ENCODE measurements at regions not wholly inside any gene's neighbourhood (a gene's known extent, or its start where the extent isn't known, plus 50 kb on each side); places are given as distances from the start of the nearest gene placed in this dataset.
A peak's percentile ranks its signal among the peaks of the same experiment; 100 is the strongest.
"Not testable (repeated sequence)": the region's sequence is repeated elsewhere in the genome, so short reads cannot be mapped to it uniquely, and the experiment has no call there.

DNA sequence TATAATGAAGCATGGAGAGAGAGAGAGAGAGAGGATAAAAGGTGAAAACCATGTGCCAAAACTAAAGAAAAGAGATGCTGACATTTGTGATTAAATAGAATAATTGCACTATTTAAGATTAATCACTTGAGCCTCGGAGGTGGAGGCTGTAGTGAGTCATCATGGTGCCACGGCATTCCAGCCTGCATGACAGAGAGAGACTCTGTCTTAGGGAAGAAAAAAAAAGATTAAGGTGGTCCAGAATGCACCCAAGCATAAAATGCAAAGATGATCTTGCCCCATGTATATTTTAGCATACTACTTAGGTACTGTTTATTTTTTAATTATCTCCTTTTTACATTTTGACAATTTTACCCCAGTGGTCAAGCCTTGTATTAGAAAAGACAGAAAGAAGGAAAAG, 742.5 kb downstream of the SPATA31A1 start:
- DNase-seq; H3K36me3 ChIP-seq (ENCODE audit: control insufficient read depth, insufficient read depth, low read length); H3K27ac ChIP-seq (ENCODE audit: low read length); H3K4me1 ChIP-seq (ENCODE audit: control insufficient read depth, insufficient read depth, low read length); H3K4me3 ChIP-seq (ENCODE audit: low read length); H3K9me3 ChIP-seq (replicated peaks; ENCODE audit: control insufficient read depth, low read depth, low read length); H3K27me3 ChIP-seq (ENCODE audit: control insufficient read depth, insufficient read depth, low read length): not testable (repeated sequence)
- WGBS (ENCODE audit: insufficient coverage): no CpG with 5 or more reads among the region's 2 CpGs

DNA sequence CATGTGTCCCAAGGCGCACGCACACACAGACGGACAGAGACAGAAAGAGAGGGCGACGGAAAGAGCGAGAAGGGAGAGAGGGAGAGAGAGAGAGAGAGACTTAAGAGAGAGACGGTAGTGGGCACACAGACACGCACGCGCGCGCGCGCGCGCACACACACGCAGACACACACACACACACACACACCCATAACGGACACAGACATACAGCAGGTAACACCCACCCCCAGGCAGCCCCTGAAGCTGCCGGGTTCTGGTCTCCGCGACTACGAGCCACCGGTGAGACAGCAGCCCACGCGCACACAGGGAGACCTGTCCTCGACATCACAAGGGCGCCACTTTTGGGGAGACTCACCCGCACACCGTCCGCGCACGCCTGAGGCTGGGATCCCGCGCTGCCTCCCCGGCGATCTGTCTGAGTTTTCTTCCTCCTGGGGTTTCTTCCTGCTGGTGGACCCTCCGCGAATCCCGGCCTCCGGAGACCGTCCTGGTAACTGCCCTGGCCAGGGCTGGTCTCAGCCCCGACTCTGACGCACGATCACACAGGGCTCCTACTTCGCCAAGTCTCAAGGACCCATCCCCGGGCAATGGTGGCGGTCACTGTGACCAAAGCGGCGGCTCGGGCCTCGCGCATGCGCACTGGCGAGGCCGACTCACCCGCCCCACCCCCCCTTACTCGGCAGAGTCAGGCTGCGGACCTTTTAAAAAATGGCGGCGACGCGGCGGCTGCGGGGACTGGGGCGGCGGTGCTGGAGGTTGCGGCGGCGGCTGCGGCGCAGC, 750.7 kb downstream of the SPATA31A1 start:
- H3K27me3 ChIP-seq (ENCODE audit: control insufficient read depth, insufficient read depth, low read length); H3K9me3 ChIP-seq (replicated peaks; ENCODE audit: control insufficient read depth, low read depth, low read length); H3K36me3 ChIP-seq (ENCODE audit: control insufficient read depth, insufficient read depth, low read length); H3K4me1 ChIP-seq (ENCODE audit: control insufficient read depth, insufficient read depth, low read length): not testable (repeated sequence)
- peak overlapping the region; percentile 55 for H3K4me3 ChIP-seq (ENCODE audit: low read length)
- WGBS (ENCODE audit: insufficient coverage): no CpG with 5 or more reads among the region's 71 CpGs
- peak; percentile 19 for DNase-seq
- peak overlapping the region; percentile 69 for H3K27ac ChIP-seq (ENCODE audit: low read length)

DNA sequence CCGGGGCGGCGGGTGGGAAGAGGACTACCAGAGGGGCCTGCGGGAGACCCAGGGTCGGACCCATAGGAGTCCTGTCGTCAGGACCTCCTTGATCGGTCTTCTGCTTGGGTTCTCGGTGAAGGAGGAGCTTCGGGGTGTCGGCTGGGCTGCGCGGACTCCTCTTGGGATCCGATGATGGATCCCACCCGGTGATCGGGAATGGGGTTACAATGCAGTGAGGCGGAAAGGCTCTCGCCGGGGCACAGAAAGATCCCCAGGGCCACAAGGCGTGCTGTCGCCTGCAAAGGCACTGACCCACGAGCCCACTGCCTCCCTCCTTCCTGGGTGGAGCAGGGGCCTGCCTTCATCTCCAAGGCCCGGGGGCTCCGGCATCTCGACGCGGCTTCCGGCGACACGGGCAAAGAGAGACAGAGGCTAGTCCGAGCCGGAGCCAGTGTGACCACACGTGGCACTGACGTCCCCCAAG, 751.3 kb downstream of the SPATA31A1 start:
- peak overlapping the region; percentile 37 for H3K4me3 ChIP-seq (ENCODE audit: low read length)
- H3K27ac ChIP-seq (ENCODE audit: low read length); H3K36me3 ChIP-seq (ENCODE audit: control insufficient read depth, insufficient read depth, low read length); DNase-seq; H3K4me1 ChIP-seq (ENCODE audit: control insufficient read depth, insufficient read depth, low read length); H3K27me3 ChIP-seq (ENCODE audit: control insufficient read depth, insufficient read depth, low read length); H3K9me3 ChIP-seq (replicated peaks; ENCODE audit: control insufficient read depth, low read depth, low read length): not testable (repeated sequence)
- WGBS (ENCODE audit: insufficient coverage): no CpG with 5 or more reads among the region's 33 CpGs

DNA sequence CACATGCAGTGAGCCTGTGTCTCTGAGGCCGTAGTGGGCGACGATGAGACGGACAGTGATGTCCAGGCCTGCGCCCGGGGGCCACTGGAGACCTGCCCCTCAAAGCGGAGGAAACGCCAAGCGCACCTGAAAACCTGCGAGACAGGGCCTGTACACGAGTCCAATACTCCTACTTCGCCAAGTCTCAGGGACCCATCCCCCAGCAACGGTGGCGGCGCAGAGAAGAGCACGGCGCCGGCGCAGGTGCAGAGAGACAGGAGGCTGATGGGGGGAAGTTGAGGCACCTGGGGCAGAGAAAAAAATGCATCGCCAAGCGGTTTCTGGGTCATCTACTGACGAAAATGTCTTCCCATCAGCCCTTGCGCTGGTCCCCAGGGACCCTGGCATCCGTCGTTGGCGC, 751.8 kb downstream of the SPATA31A1 start:
- WGBS (ENCODE audit: insufficient coverage): no CpG with 5 or more reads among the region's 26 CpGs
- not testable (repeated sequence) for DNase-seq

DNA sequence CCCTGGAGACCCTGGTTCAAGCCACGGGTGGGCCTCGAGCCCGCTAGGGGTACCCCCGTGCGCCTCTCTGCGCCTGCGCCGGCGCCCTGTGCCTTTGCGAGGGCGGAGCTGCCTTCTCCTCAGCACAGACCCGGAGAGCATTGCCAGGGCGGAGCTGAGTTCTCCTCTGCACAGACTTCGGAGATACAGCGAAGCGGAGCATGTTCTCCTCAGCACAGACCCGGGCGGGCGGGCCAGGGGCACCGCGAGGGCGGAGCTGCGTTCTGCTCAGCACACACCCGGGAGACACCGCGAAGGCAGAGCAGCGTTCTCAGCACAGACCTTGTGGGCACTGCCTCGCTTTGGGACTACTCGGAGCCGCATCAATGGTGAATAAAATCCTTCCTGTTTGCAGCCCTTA, 753.0 kb downstream of the SPATA31A1 start:
- H3K36me3 ChIP-seq (ENCODE audit: control insufficient read depth, insufficient read depth, low read length); H3K27me3 ChIP-seq (ENCODE audit: control insufficient read depth, insufficient read depth, low read length); H3K4me1 ChIP-seq (ENCODE audit: control insufficient read depth, insufficient read depth, low read length); H3K4me3 ChIP-seq (ENCODE audit: low read length); H3K9me3 ChIP-seq (replicated peaks; ENCODE audit: control insufficient read depth, low read depth, low read length); DNase-seq; H3K27ac ChIP-seq (ENCODE audit: low read length): not testable (repeated sequence)
- WGBS (ENCODE audit: insufficient coverage): no CpG with 5 or more reads among the region's 30 CpGs

More for the DNA sequence above, 751.8 kb downstream of the SPATA31A1 start:
- H3K27me3 ChIP-seq (ENCODE audit: control insufficient read depth, insufficient read depth, low read length); H3K4me1 ChIP-seq (ENCODE audit: control insufficient read depth, insufficient read depth, low read length); H3K9me3 ChIP-seq (replicated peaks; ENCODE audit: control insufficient read depth, low read depth, low read length); H3K36me3 ChIP-seq (ENCODE audit: control insufficient read depth, insufficient read depth, low read length); H3K4me3 ChIP-seq (ENCODE audit: low read length); H3K27ac ChIP-seq (ENCODE audit: low read length): not testable (repeated sequence)

DNA sequence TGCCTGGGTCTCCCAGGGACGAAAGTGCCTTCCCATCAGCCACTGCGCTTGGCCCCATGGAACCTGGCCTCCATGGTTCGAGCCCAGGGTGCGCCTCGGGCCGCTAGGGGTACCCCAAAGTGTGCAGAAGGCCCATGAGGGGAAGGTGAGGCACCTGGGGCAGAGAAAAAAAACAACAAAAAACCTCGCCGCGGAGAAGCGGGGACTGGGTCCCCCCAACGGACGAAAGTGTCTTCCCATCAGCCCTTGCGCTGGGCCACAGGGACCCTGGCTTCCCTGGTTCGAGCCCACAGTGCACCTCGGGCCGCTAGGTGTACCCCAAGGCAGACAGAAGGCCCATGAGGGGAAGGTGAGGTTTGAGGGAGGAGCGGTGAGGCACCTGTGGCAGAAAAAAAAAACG, 755.3 kb downstream of the SPATA31A1 start:
- H3K4me1 ChIP-seq (ENCODE audit: control insufficient read depth, insufficient read depth, low read length); DNase-seq; H3K9me3 ChIP-seq (replicated peaks; ENCODE audit: control insufficient read depth, low read depth, low read length); H3K27me3 ChIP-seq (ENCODE audit: control insufficient read depth, insufficient read depth, low read length); H3K27ac ChIP-seq (ENCODE audit: low read length); H3K36me3 ChIP-seq (ENCODE audit: control insufficient read depth, insufficient read depth, low read length); H3K4me3 ChIP-seq (ENCODE audit: low read length): not testable (repeated sequence)
- WGBS (ENCODE audit: insufficient coverage): no CpG with 5 or more reads among the region's 18 CpGs

DNA sequence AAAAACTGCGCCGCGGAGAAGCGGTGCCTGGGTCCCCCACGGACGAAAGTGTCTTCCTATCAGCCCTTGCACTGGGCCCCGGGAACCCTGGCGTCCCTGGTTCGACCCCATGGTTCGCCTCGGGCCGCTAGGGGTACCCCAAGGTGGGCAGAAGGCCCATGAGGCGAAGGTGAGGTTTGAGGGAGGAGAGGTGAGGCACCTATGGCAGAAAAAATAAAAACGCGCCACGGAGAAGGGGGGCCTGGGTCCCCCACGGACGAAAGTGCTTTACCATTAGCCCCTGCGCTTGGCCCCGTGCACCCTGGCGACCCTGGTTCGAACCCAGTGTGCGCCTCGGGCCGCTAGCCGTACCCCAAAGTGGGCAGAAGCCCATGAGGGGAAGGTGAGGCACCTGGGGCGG, 756.1 kb downstream of the SPATA31A1 start:
- H3K27ac ChIP-seq (ENCODE audit: low read length); H3K9me3 ChIP-seq (replicated peaks; ENCODE audit: control insufficient read depth, low read depth, low read length); H3K36me3 ChIP-seq (ENCODE audit: control insufficient read depth, insufficient read depth, low read length); H3K4me1 ChIP-seq (ENCODE audit: control insufficient read depth, insufficient read depth, low read length); H3K4me3 ChIP-seq (ENCODE audit: low read length); H3K27me3 ChIP-seq (ENCODE audit: control insufficient read depth, insufficient read depth, low read length); DNase-seq: not testable (repeated sequence)
- no CpG with 5 or more reads among the region's 27 CpGs for WGBS (ENCODE audit: insufficient coverage)

DNA sequence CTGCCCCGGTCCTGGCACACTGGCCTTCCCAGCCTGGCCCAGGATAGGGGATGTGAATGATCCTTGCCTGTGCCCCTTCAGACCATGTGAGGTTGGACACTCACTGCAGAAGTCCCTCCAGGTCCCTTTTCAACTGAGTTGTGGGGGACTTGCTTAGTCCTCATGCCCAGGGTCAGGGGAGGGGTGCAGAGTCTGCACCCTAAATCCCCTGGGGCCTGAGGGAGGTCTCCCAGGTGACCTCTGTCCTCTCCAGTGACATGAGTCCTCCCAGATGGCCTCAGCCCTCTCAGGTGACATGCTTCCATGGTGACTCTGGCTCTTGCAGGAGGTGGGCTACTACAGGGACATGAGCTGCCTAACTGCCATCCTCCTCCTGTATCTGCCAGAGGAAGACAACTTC, 775.1 kb downstream of the SPATA31A1 start:
- H3K27me3 ChIP-seq (ENCODE audit: control insufficient read depth, insufficient read depth, low read length); H3K27ac ChIP-seq (ENCODE audit: low read length); H3K36me3 ChIP-seq (ENCODE audit: control insufficient read depth, insufficient read depth, low read length); H3K4me1 ChIP-seq (ENCODE audit: control insufficient read depth, insufficient read depth, low read length); DNase-seq; H3K9me3 ChIP-seq (replicated peaks; ENCODE audit: control insufficient read depth, low read depth, low read length); H3K4me3 ChIP-seq (ENCODE audit: low read length): not testable (repeated sequence)
- no CpG with 5 or more reads among the region's 1 CpG for WGBS (ENCODE audit: insufficient coverage)

DNA sequence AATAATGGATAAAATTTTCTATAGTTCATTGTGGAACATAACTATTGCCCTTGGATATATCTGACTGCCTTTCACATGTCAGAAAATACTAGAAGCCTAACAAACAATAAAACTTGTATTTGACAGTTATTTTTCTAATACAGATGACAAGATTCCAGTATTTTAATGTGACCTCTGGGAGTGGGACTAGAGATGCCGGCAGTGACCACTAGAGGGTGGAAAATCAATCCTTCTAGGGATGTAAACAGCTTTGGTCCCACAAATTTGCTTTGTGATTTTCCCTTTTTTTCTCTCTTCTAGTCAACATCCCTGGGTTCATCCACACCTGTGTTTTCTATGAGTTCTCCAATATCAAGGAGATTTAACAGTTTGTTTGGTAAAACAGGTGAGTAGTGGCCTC, 813.7 kb downstream of the SPATA31A1 start:
- WGBS (ENCODE audit: insufficient coverage): no CpG with 5 or more reads among the region's 1 CpG
- H3K4me1 ChIP-seq (ENCODE audit: control insufficient read depth, insufficient read depth, low read length); H3K27ac ChIP-seq (ENCODE audit: low read length); H3K27me3 ChIP-seq (ENCODE audit: control insufficient read depth, insufficient read depth, low read length); H3K4me3 ChIP-seq (ENCODE audit: low read length); H3K36me3 ChIP-seq (ENCODE audit: control insufficient read depth, insufficient read depth, low read length); H3K9me3 ChIP-seq (replicated peaks; ENCODE audit: control insufficient read depth, low read depth, low read length); DNase-seq: not testable (repeated sequence)

DNA sequence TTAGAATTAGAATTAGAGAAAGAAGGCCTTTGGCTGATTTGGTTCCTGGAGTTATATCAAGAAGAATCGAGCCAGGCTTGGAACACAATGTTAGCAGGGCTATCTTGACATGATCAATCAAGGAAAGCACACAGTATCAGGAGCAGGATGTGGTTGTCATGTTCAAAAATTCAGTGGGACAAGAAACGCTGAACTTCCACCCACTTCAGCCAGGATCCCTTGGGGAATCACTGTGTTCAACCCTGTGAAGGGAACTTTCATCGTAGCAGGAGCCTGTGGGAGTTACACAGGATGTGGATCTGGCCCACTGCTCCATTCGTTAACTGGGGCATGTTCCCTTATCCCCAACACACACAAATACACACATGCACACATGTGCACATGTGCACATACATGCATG, 817.8 kb downstream of the SPATA31A1 start:
- not testable (repeated sequence) for H3K36me3 ChIP-seq (ENCODE audit: control insufficient read depth, insufficient read depth, low read length); H3K27me3 ChIP-seq (ENCODE audit: control insufficient read depth, insufficient read depth, low read length); H3K27ac ChIP-seq (ENCODE audit: low read length); H3K9me3 ChIP-seq (replicated peaks; ENCODE audit: control insufficient read depth, low read depth, low read length); DNase-seq; H3K4me3 ChIP-seq (ENCODE audit: low read length); H3K4me1 ChIP-seq (ENCODE audit: control insufficient read depth, insufficient read depth, low read length)
- WGBS (ENCODE audit: insufficient coverage): no CpG with 5 or more reads among the region's 4 CpGs

DNA sequence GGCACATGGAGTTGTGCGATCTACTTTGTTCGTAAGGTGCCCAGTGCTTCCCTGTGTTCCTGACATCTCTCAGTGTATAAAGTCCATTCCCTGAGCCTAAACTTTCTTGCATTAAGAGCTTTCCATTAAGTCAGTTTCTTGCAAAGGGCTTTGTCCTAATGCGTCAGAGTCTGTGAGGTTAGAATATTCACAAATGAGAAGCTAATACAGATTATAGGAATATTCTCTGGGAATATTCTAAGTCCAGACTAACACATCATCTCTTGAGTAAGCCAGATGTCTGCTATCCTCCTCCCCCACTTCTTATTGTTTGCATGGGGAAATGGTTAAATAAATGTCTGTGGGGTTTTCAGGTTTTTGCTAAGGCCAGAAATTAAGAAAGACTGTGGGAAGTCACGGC, 818.6 kb downstream of the SPATA31A1 start:
- WGBS (ENCODE audit: insufficient coverage): no CpG with 5 or more reads among the region's 4 CpGs

More for the DNA sequence above, 818.6 kb downstream of the SPATA31A1 start:
- not testable (repeated sequence) for H3K4me3 ChIP-seq (ENCODE audit: low read length); H3K27ac ChIP-seq (ENCODE audit: low read length); H3K9me3 ChIP-seq (replicated peaks; ENCODE audit: control insufficient read depth, low read depth, low read length); H3K4me1 ChIP-seq (ENCODE audit: control insufficient read depth, insufficient read depth, low read length); H3K36me3 ChIP-seq (ENCODE audit: control insufficient read depth, insufficient read depth, low read length); DNase-seq; H3K27me3 ChIP-seq (ENCODE audit: control insufficient read depth, insufficient read depth, low read length)
